Mucosa of stomach (tissue), 1 donor: ENCODE measurements at regions not wholly inside any gene's neighbourhood (a gene's known extent, or its start where the extent isn't known, plus 50 kb on each side); places are given as distances from the start of the nearest gene placed in this dataset.

Experiments used
- H3K27me3 ChIP-seq: one replicate; pipeline ENCODE4 v1.7.0; 2013; ENCODE audit warnings: mild to moderate bottlenecking, low read length; ENCODE audit not compliant: control insufficient read depth, insufficient read depth
- H3K36me3 ChIP-seq: one replicate; pipeline ENCODE4 v1.7.0; 2013; ENCODE audit warnings: low read length; ENCODE audit not compliant: control insufficient read depth, insufficient read depth
- H3K4me1 ChIP-seq: one replicate; pipeline ENCODE4 v1.7.0; 2013; ENCODE audit warnings: mild to moderate bottlenecking, low read length; ENCODE audit not compliant: control insufficient read depth, insufficient read depth
- H3K4me3 ChIP-seq: one replicate; pipeline ENCODE4 v1.7.0; 2013; ENCODE audit warnings: low read length
- H3K9ac ChIP-seq: one replicate; pipeline ENCODE4 v1.7.0; 2013; ENCODE audit warnings: mild to moderate bottlenecking, low read length, moderate library complexity
- H3K9me3 ChIP-seq: one replicate; pipeline ENCODE4 v1.7.0; 2013; ENCODE audit warnings: mild to moderate bottlenecking, low read length, moderate library complexity; ENCODE audit not compliant: control insufficient read depth
- donor health status: Pancreatic carcinoma.

- Histone ChIP-seq H3K4me1 (no peaks in the 10 kb centered on the region), H3K27me3 (no peaks in the 10 kb centered on the region), H3K9me3 (no peaks in the 10 kb centered on the region), H3K4me3 (no peak overlapping the region), H3K9ac (no peak overlapping the region), H3K36me3 (no peaks in the 10 kb centered on the region)
These were observed 722.7 kb upstream of the CELF2 start for GRCh38 chr10:10294881-10295529.

DNA sequence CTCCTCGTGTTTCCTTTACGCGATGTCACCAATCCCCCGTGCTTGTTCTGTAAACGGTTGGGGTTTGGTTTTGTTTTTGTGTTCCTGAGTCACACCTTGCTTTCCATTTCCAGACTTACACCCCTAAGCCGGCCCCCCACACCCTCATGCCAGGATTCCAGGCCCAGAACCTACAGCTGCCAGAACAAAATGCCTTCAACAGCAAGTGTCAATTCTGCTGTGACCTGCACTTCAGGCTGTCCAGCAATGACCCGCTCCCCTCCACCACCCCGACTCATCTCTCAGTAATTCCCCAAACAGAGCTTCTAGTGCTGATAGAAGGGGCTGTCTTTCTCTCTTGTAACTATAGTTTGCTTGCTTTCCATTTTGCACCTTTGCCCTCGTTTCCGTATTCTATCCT is 722.1 kb upstream of the CELF2 start:
- Histone ChIP-seq H3K9me3 (no peaks in the 10 kb centered on the region), H3K4me1 (no peaks in the 10 kb centered on the region), H3K9ac (no peak overlapping the region), H3K27me3 (no peaks in the 10 kb centered on the region), H3K4me3 (no peak overlapping the region), H3K36me3 (no peaks in the 10 kb centered on the region)

GRCh38 chr10:10302689-10303088 is 715.0 kb upstream of the CELF2 start:
- H3K4me3 ChIP-seq, result no peak overlapping the region
- no peaks in the 10 kb centered on the region for H3K27me3 ChIP-seq
- no peaks in the 10 kb centered on the region for H3K9me3 ChIP-seq
- no peaks in the 10 kb centered on the region for H3K4me1 ChIP-seq
- no peaks in the 10 kb centered on the region for H3K36me3 ChIP-seq
- no peak overlapping the region for H3K9ac ChIP-seq

DNA sequence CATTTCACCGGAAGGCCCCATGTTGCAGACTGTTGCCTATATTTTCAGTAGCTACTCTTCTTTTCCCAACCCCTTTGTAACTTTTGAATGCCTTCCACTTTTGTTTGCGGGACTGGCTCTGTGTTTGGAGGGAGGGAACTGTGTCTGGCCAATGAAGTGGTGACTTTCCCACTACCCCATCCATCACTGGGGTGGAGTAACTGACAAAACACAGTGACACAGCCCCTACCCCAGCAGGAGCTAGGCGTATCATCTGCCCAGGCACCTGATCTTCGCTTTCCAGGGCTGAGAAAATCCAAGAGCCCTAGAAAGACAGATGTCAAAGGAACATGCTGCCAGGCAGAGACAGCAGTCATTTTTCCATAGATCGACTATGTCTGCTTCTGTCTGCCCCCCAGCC is 710.6 kb upstream of the CELF2 start:
- no peak overlapping the region for H3K4me3 ChIP-seq
- no peak overlapping the region for H3K9ac ChIP-seq
- H3K27me3 ChIP-seq, result no peaks in the 10 kb centered on the region
- H3K4me1 ChIP-seq, result no peaks in the 10 kb centered on the region
- no peaks in the 10 kb centered on the region for H3K36me3 ChIP-seq
- no peaks in the 10 kb centered on the region for H3K9me3 ChIP-seq

- H3K4me3 ChIP-seq, result no peak overlapping the region
- no peaks in the 10 kb centered on the region for H3K27me3 ChIP-seq
- H3K4me1 ChIP-seq, result no peaks in the 10 kb centered on the region
- H3K9me3 ChIP-seq, result no peaks in the 10 kb centered on the region
- no peak overlapping the region for H3K9ac ChIP-seq
- no peaks in the 10 kb centered on the region for H3K36me3 ChIP-seq
These were observed 710.1 kb upstream of the CELF2 start for GRCh38 chr10:10307551-10307950.

DNA sequence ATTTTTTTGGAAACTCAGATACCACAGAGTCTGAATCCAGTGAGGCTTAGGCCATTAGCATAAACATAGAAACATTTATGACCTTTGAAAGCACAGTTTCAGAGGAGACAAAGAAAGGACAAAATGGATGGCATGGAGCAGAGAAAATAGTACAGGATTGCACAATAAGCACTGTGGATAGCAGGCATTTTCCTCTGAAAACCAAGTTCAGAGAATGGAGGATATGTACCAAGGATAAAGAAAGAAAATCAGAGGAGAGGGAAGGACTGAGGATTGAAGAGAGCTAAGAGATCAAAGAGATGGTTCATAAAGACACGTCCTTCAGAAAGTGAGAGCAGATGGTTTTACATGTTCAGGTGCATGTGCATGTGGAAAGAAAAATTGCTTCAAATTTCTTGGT is 707.2 kb upstream of the CELF2 start:
- H3K4me1 ChIP-seq, result no peaks in the 10 kb centered on the region
- no peak overlapping the region for H3K4me3 ChIP-seq
- no peaks in the 10 kb centered on the region for H3K27me3 ChIP-seq
- H3K36me3 ChIP-seq, result no peaks in the 10 kb centered on the region
- H3K9ac ChIP-seq, result no peak overlapping the region
- no peaks in the 10 kb centered on the region for H3K9me3 ChIP-seq

GRCh38 chr10:10311966-10312365 is 705.7 kb upstream of the CELF2 start:
- Histone ChIP-seq H3K27me3 (no peaks in the 10 kb centered on the region), H3K36me3 (no peaks in the 10 kb centered on the region), H3K9ac (no peak overlapping the region), H3K4me1 (no peaks in the 10 kb centered on the region), H3K9me3 (no peaks in the 10 kb centered on the region), H3K4me3 (no peak overlapping the region)

GRCh38 chr10:10313149-10313835 is 704.4 kb upstream of the CELF2 start:
- H3K9ac ChIP-seq, result no peak overlapping the region
- no peaks in the 10 kb centered on the region for H3K27me3 ChIP-seq
- no peaks in the 10 kb centered on the region for H3K36me3 ChIP-seq
- H3K4me3 ChIP-seq, result no peak overlapping the region
- no peaks in the 10 kb centered on the region for H3K9me3 ChIP-seq
- no peaks in the 10 kb centered on the region for H3K4me1 ChIP-seq

- no peaks in the 10 kb centered on the region for H3K4me1 ChIP-seq
- no peaks in the 10 kb centered on the region for H3K36me3 ChIP-seq
- no peak overlapping the region for H3K4me3 ChIP-seq
- H3K9ac ChIP-seq, result no peak overlapping the region
- H3K27me3 ChIP-seq, result no peaks in the 10 kb centered on the region
- no peaks in the 10 kb centered on the region for H3K9me3 ChIP-seq
These were observed 703.0 kb upstream of the CELF2 start for GRCh38 chr10:10314626-10315025.

DNA sequence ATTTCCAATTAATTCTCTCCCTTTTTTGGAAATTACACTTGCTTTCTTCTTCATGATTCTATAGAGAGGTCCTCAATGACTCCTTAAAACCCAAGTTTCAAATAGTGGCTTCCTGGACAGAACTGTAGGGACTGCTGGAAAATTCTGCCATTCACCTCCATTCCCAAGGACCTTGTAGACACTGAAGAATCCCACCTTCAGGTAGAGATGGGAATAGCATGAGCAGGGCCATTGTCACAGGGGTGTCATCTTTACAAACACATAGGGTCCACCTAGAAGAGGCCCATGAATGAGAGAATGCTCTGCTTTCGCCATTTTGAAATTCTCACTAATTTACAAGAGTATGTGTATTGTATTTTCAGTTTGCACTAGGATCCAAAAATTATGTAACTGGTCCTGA is 701.7 kb upstream of the CELF2 start:
- H3K9ac ChIP-seq, result no peak overlapping the region
- H3K4me3 ChIP-seq, result no peak overlapping the region
- H3K27me3 ChIP-seq, result no peaks in the 10 kb centered on the region
- no peaks in the 10 kb centered on the region for H3K4me1 ChIP-seq
- no peaks in the 10 kb centered on the region for H3K36me3 ChIP-seq
- H3K9me3 ChIP-seq, result no peaks in the 10 kb centered on the region

GRCh38 chr10:10317151-10317550 is 700.5 kb upstream of the CELF2 start:
- Histone ChIP-seq H3K4me3 (no peak overlapping the region), H3K27me3 (no peaks in the 10 kb centered on the region), H3K36me3 (no peaks in the 10 kb centered on the region), H3K4me1 (no peaks in the 10 kb centered on the region), H3K9ac (no peak overlapping the region), H3K9me3 (no peaks in the 10 kb centered on the region)

GRCh38 chr10:10318856-10319255 is 698.8 kb upstream of the CELF2 start:
- H3K9ac ChIP-seq, result no peak overlapping the region
- H3K4me3 ChIP-seq, result no peak overlapping the region
- H3K27me3 ChIP-seq, result no peaks in the 10 kb centered on the region
- no peaks in the 10 kb centered on the region for H3K4me1 ChIP-seq
- no peaks in the 10 kb centered on the region for H3K9me3 ChIP-seq
- H3K36me3 ChIP-seq, result no peaks in the 10 kb centered on the region
